GM20431 (cell line): ENCODE measurements at regions not wholly inside any gene's neighbourhood (a gene's known extent, or its start where the extent isn't known, plus 50 kb on each side); places are given as distances from the start of the nearest gene placed in this dataset.
"Not testable (repeated sequence)": the region's sequence is repeated elsewhere in the genome, so short reads cannot be mapped to it uniquely, and the experiment has no call there.

ENCODE experiments used
- in situ Hi-C: fragments of 300-500 bp; cut with MseI, MboI; formaldehyde crosslinking; loops from one replicate; pipeline ENCODE4 v1.15.0; 2020; ENCODE audit warnings: low sequenced_read_pairs; ENCODE audit not compliant: unreplicated experiment

DNA sequence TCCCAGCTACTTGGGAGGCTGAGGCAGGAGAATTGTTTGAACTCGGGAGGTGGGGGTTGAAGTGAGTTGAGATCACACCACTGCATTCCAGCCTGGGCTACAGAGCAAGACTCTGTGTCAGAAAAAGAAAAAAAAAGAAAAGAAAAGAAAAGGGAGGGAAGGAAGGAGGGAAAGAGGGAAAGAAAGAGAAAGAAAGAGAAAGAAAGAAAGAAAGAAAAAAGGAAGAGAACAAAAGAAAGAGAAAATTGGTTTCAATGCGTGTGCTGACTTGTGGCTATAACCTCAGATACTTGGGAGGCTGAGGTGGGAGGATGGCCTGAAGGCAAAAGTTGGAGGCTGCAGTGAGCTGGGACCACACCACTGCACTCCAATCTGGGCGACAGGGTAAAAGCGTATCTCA, 128.4 kb upstream of the TBX3 start:
- in situ Hi-C loops = no loop called here

GRCh38 chr12:114809097-114809496, 125.1 kb upstream of the TBX3 start:
- in situ Hi-C loops = no loop called here

DNA sequence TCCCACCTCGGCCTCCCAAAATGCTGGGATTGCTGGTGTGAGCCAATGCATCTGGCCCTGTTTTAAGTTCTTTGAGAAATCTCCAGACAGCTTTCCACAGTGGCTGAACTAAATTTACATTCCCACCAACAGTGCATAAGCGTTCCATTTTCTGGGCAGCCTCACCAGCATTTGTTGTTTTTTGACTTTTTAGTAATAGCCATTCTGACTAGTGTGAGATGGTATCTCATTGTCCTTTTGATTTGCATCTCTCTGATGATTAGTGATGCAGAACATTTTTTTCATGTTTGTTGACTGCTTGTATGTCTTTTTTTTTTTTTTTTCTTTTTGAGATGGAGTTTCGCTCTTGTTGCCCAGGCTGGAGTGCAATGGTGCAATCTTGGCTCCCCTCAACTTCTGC, 117.4 kb upstream of the TBX3 start:
- in situ Hi-C loops = not testable (repeated sequence)

DNA sequence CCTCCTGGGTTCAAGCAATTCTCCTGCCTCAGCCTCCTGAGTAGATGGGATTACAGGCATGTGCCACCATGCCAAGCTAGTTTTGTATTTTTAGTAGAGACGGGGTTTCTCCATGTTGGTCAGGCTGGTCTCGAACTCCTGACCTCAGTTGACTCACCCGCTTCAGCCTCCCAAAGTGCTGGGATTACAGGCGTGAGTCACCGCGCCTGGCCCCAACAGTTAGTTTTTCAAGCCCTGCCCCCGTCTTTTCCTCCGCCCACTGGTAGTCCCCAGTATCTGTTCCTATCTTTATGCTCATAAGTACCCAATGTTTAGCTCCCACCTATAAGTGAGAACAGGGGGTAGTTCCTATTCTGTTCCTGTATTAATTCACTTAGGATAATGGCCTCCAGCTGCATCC, 116.6 kb upstream of the TBX3 start:
- in situ Hi-C loops = not testable (repeated sequence)

DNA sequence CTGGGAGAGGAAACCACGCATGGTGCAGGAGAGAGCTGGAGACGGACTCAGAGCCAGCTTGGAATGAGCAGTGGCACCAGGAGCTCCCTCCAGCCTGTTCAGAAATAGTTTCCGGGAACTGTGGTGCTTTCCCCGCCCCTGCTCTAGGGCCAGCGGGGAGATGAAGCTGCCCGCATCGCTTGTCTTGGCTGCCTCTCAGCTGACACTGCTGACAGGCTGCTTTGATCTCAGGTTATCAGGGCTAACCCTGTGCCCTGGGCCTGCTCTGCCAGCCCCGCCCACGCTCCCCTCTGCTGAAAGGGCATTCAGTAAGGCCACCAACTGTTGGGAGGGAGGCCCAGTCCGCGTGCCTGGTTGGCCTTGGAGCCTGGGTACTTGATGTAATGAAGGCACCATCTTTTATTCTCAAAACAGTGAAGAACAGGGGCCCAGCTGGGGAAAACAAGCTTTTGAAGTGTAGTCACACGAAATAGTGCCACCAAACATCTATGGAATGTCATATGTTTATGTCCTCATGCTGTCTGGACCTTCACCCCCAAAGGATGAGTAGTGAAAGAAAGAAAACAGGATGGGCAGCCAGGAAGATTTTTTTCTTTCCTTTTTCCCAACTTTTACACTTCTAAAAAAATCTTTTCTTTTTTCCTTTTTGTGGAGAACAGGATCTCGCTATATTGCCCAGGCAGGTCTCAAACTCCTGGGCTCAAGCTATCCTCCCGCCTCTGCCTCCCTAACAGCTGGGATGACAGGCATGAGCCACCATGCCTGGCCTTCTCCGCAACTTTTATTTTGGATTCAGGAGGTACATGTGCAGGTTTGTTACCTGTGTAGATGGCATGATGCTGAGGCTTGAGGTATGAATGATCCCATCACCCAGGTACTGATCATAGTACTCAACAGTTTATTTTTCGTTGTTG, 115.9 kb upstream of the TBX3 start:
- in situ Hi-C loops = no loop called here

DNA sequence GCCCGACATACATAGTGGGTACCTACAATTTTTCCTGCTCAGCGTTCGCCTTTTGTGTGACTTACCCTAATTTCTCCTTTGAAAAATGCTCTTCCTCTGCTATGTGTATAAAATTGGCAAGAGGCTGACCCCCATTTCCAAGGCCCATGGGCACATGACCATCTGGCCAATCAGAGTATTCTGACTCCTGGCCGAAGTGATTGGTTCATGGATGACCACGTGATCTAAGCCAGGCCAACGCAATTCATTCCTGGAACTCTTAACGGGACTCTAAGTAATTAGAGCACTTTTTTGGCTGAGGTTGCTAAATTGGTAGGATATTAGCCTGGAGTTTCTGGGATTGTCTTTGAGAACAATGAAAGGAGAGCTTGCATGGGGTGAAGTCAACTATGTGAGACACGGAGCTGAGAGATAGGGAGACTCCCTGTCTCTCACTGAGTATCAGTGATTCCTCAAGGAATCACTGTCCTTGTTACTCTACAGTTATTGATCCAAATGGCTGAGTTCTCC, 110.1 kb upstream of the TBX3 start:
- in situ Hi-C loops = no loop called here

DNA sequence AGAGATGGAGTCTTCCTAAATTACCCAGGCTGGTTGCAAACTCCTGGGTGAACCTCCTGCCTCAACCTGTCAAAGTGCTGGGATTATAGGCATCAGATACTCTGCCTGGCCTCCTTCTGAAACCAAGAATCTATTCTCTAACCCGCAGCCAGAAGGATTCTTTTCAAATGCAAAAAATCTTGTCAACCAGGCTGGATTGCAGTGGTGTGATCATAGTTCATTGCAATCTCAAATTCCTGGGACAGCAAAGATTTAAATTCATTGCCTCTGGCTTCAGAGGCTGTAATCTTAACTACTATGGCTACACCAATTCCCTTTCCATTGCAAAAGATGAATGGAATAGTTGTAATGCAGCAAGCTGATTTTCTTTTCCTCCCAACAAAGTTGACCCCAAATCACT, 106.3 kb upstream of the TBX3 start:
- in situ Hi-C loops = no loop called here

GRCh38 chr12:114789821-114790220, 105.8 kb upstream of the TBX3 start:
- in situ Hi-C loops = no loop called here

DNA sequence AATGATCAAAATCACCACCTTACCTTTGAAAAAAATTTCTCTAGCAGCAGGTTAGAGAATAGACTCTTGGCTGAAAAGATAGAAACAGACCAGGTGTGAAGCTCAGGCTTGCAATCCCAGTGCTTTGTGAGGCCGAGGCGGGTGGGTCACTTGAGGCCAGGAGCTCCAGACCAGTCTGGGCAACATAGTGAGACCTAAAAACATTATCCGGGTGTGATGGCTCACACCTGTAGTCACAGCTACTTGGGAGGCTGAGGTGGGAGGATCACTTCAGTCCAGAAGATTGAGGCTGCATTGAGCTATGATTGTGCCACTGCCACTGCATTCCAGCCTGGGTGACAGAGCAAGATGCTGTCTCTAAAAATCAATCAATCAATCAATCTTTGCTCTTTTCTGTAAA, 105.3 kb upstream of the TBX3 start:
- in situ Hi-C loops = no loop called here

- in situ Hi-C loops = no loop called here
Measured at GRCh38 chr12:114784526-114784925, 100.6 kb upstream of the TBX3 start.

- in situ Hi-C loops = no loop called here
Measured at GRCh38 chr12:114783089-114783618, 99.2 kb upstream of the TBX3 start.

GRCh38 chr12:114780746-114781399, 96.9 kb upstream of the TBX3 start:
- in situ Hi-C loops = no loop called here

GRCh38 chr12:114779647-114780046, 95.7 kb upstream of the TBX3 start:
- in situ Hi-C loops = no loop called here

DNA sequence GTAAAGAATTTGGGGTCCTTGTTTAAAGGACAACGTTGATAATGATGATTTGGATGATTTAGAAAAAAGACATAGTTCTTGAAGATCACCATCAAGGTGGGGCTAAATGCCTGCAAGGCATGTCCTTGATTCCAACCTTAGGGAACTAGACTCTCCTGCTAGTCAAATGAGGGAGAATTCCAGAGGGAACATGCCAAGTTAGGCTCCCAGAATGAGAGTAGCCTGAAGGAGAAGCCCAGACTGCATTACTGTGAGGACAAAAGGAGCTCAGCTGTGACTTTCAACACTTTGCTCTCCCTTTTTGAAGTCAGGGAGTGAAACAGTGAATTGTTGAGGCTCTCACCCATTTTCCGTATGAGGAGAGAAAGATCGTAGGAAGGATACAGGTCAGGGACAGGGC, 95.2 kb upstream of the TBX3 start:
- in situ Hi-C loops = no loop called here

GRCh38 chr12:114776731-114777442, 92.9 kb upstream of the TBX3 start:
- in situ Hi-C loops = no loop called here

DNA sequence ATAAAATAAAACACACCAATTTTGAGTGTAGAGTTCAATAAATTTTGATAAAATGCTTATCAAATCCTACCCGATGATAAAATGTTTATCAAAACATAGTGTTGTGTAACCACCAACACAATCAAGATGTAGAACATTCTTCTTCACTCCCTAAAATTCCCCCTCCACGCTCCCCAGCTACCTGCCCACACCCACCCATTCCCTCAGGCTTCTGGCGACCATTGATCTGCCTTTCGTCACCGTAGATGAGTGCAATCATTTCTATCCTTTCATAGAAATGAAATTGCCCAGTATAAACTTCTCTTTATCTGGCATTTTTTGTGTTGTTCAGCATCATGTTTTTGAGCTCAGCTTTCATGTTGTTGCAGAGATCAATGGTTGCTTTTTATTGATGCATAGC, 90.7 kb upstream of the TBX3 start:
- in situ Hi-C loops = no loop called here

DNA sequence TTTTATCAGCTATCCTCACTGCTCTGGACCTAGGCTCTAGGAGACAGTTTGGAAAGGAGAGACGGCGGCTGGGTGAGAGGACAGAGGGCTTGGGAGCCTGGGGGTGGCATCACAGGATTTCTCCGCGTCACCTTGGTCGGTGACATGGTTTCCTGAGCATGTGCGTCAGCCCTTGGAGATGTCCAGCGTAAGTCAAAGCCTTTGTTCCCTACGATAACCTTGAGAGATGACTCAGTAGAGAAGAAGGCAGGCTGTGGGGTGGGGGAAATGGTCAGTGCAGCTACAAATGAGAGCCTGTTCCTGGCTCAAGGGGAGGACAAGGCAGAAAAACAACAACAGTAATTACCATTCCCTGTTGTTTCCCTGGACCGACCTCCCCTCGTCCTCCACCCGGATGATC, 90.2 kb upstream of the TBX3 start:
- in situ Hi-C loops = no loop called here

- in situ Hi-C loops = no loop called here
Measured at GRCh38 chr12:114770323-114770722, 86.3 kb upstream of the TBX3 start.

- in situ Hi-C loops = no loop called here
Measured at GRCh38 chr12:114769634-114770033, 85.7 kb upstream of the TBX3 start.

DNA sequence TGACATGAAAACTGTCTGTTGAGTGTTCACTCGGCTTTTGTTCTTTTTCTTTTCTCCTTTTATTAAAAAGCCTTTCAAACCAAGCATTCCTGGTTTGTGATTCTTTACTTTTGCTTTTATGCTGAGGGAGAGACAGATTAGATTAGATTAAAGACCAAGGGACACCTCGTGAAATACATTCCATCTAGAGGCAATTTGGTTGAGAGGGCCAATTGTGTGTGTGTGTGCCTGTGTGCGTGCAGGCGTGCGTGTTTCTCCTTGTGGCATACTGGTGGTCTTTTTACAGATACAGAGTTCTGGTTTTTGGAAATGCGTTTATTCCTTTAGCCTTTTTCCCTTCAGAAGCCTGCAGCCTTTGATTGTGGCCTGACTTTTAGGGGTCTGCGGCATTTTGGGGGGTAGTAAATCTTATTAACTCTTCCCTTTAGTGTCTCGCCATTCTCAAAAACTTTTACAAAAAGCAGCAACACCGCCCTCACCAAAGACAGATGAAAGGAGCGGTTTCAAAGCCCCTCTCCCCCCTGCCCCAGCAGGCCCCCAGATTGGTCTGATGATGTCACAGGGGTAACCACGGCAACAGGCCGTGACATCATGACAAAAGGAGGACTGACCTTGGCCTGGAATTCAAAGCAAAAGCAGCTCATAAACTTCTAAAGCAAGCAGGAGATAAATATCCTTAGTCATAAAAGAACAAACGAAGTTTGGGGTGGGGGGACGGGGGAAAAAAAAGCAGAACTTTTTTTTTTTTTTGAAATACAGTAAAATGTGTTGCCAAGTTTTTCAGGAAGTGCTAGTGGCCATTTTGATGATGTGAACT, 84.1 kb upstream of the TBX3 start:
- in situ Hi-C loops = no loop called here
